HFFc6 (cell line): ENCODE measurements at regions not wholly inside any gene's neighbourhood (a gene's known extent, or its start where the extent isn't known, plus 50 kb on each side); places are given as distances from the start of the nearest gene placed in this dataset.

ENCODE experiments used
- DNase-seq: peaks from one replicate; pipeline ENCODE4 v3.0.0-alpha.2; 2018
- H3K27ac Mint-ChIP-seq: 2 replicates; pipeline ENCODE4 v1.8.0; 2020; ENCODE audit warnings: mild to moderate bottlenecking, mixed read lengths
- H3K27me3 Mint-ChIP-seq: 2 replicates; pipeline ENCODE4 v1.8.0; 2021; ENCODE audit warnings: mild to moderate bottlenecking, moderate library complexity, mixed read lengths; ENCODE audit not compliant: insufficient read depth
- H3K36me3 Mint-ChIP-seq: 2 replicates; pipeline ENCODE4 v1.8.0; 2021; ENCODE audit warnings: low read depth, mixed read lengths
- H3K4me1 Mint-ChIP-seq: 2 replicates; pipeline ENCODE4 v1.8.0; 2020; ENCODE audit warnings: low read depth, mixed read lengths
- H3K4me3 Mint-ChIP-seq: 2 replicates; pipeline ENCODE4 v1.8.0; 2020; ENCODE audit warnings: mild to moderate bottlenecking, moderate library complexity, mixed read lengths
- H3K9me3 Mint-ChIP-seq: 2 replicates; pipeline ENCODE4 v1.8.0; 2020; ENCODE audit warnings: mild to moderate bottlenecking, mixed read lengths
- TF ChIP-seq, protein P1 (sequence below): fragments of 200-600 bp; sonication (generic); IDR thresholded peaks from 2 replicates; pipeline ENCODE4 v1.5.0; 2021; ENCODE audit warnings: antibody characterized with exemption, mild to moderate bottlenecking

DNA sequence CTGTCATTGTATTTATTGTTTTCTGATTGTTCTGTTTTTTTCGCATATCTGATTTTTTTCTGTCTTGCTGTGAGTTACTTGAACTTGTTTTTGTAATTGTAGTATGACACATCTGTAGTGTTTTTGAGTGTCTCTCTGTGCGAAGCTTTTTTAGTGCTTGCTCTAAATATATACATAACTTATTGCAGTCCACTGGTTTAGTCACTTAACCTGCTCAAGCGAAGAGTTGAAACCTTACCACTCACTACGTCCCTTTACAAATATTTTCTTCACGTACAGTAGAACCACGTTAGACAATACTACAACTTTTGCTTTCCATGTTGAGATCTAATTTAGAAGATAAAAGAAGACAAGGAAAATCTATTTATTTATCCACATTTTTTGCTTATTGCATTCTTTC, 713.0 kb upstream of the GRM7 start:
- H3K36me3 Mint-ChIP-seq = no peaks in the 10 kb centered on the region
- H3K4me1 Mint-ChIP-seq = no peaks in the 10 kb centered on the region
- peaks cover 52% of the 10 kb centered on the region for H3K9me3 Mint-ChIP-seq
- H3K27me3 Mint-ChIP-seq = no peaks in the 10 kb centered on the region
- H3K4me3 Mint-ChIP-seq = no peak overlapping the region
- TF ChIP-seq, protein P1, sequence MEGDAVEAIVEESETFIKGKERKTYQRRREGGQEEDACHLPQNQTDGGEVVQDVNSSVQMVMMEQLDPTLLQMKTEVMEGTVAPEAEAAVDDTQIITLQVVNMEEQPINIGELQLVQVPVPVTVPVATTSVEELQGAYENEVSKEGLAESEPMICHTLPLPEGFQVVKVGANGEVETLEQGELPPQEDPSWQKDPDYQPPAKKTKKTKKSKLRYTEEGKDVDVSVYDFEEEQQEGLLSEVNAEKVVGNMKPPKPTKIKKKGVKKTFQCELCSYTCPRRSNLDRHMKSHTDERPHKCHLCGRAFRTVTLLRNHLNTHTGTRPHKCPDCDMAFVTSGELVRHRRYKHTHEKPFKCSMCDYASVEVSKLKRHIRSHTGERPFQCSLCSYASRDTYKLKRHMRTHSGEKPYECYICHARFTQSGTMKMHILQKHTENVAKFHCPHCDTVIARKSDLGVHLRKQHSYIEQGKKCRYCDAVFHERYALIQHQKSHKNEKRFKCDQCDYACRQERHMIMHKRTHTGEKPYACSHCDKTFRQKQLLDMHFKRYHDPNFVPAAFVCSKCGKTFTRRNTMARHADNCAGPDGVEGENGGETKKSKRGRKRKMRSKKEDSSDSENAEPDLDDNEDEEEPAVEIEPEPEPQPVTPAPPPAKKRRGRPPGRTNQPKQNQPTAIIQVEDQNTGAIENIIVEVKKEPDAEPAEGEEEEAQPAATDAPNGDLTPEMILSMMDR = no peak
- DNase-seq = no peak
- no peak overlapping the region for H3K27ac Mint-ChIP-seq

DNA sequence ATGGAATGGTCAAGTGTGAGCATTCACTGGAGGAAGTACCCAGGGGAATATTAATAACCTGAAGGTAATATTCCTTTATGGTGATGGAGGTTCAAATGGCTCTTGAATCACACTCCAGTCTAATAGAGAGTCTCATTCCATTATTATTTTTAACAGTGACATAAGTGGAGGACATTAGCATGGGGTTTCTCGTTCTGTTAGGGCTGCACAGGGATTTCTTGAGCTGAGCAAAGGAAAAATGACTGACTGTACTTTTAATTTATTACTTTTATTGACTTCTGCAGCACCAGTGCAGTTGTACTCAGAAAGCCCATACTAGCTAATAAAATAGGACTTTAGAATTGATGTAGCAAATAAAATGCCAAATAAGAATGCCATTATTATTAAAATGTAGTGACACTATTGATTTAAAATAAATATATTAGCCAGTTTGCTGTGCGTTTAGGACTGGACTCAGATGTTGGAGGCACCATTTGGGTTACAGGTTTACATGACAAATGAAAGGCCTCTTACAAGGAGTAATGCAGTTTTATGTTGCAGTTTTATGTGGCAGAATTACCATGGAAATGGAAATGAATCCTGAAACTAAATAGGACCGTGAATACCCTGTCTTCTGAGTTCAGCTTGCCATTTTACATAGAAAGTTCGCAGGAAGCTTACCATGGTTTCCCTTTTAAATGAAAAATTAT, 705.1 kb upstream of the GRM7 start:
- Mint-ChIP-seq H3K9me3 (peaks cover 44% of the 10 kb centered on the region), H3K4me3 (no peak overlapping the region), H3K27ac (no peak overlapping the region), H3K36me3 (no peaks in the 10 kb centered on the region), H3K27me3 (no peaks in the 10 kb centered on the region), H3K4me1 (no peaks in the 10 kb centered on the region)
- TF ChIP-seq, protein P1 = no peak
- no peak for DNase-seq

DNA sequence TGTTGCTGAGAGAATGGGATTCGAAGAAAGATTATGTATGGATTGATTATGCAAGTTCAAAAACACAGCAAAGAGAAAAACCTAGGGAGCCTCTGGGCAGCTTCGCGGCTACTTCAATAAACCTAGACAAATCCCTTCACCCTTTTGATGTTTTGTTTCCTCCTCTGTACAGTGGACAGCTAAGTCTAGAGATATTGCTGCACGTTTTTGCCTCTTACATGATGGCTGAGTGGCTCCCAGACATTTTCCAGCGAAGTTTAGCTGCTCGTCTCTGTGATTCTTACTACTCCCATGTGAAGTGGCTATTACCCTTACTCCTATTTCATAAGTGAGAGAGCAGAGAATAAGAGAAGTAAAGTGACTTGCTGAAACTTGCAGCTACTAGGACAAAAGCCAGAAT, 695.0 kb upstream of the GRM7 start:
- DNase-seq = no peak
- Mint-ChIP-seq H3K27me3 (no peaks in the 10 kb centered on the region), H3K4me1 (no peaks in the 10 kb centered on the region), H3K4me3 (no peak overlapping the region), H3K27ac (no peak overlapping the region), H3K9me3 (peaks cover 56% of the 10 kb centered on the region), H3K36me3 (no peaks in the 10 kb centered on the region)
- TF ChIP-seq, protein P1 = no peak

DNA sequence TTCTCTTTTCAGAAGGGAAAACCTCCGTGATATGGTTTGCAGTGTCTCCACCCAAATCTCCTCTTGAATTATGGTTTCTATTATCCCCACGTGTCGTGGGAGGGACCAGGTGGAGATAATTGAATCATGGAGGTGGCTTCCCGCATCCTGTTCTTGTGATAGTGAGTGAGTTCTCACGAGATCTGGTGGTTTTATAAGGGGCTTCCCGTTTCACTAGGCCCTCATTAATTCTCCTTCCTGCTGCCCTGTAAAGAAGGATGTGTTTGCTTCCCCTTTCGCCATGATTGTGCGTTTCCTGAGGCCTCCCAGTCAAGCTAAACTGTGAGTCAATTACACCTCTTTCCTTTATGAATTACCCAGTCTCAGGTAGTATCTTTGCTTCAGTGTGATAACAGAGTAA, 692.7 kb upstream of the GRM7 start:
- Mint-ChIP-seq H3K9me3 (peaks cover 64% of the 10 kb centered on the region), H3K27me3 (no peaks in the 10 kb centered on the region), H3K4me1 (no peaks in the 10 kb centered on the region), H3K27ac (no peak overlapping the region), H3K36me3 (no peaks in the 10 kb centered on the region), H3K4me3 (no peak overlapping the region)
- DNase-seq = no peak
- TF ChIP-seq, protein P1 = no peak

DNA sequence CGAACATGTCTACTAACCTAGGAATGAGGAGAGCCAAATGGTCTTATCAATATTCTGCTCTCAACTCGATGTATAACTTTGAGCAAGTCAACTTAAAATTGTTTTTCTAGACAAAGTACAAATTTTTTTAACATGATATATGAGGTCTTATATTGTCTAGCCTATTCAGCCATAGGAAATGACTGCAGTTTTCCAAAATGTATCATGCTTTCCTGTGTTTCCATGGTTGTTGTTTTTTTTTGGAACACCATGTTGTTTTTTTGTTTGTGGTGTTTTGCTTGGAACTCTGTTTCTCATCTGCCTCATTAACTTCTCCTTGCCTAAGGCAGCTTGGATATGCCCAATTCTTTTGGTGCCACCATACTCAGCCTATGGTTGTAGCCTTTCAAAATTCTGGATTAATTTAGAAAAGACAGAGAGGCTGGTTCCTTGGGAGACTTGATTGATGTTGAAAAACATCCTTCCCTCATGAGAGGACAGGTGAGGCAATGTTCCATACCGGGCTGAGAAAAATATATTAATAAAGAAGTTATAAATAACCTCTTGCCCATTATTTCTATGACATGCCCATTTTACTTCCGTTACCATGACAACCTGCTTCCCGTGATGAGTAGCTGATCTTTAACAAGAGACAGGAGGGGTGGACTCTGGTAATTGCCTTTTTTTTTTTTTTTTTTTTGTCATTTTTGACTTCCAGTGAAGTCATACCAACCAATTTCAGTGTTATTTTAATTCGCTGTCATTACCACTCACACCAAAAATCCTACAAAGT, 687.9 kb upstream of the GRM7 start:
- no peak for DNase-seq
- Mint-ChIP-seq H3K36me3 (no peaks in the 10 kb centered on the region), H3K9me3 (peaks cover 39% of the 10 kb centered on the region), H3K4me1 (no peaks in the 10 kb centered on the region), H3K27ac (no peak overlapping the region), H3K4me3 (no peak overlapping the region), H3K27me3 (no peaks in the 10 kb centered on the region)
- TF ChIP-seq, protein P1 = no peak
